ENCODE measurements at regions not wholly inside any gene's neighbourhood (a gene's known extent, or its start where the extent isn't known, plus 50 kb on each side); places are given as distances from the start of the nearest gene placed in this dataset.

DNA sequence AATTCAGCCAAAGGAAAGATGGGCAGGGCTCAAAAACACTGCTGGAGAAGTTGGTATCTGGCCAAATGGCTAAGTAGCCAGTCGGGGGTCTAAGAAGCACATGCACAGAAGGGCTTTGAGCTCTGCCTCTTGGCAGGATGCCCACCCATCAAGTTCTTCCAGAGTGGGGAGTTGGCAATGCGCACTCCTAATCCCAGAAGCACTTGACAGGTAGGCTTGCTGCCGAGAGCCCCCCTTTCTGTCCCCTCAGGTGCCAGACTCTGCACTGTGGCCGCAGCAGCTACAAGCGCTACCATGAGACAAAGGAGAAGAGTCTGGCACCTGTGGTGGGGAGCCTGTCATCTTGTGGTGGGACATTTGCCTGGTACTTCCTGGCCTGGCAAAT, 252.9 kb upstream of the SLC24A2 start:
- DNase-seq (ENCODE audit: low read depth), result no peak
- H3K4me3 ChIP-seq (ENCODE audit: control insufficient read depth, low read depth, low read length), result no peak overlapping the region
- TF ChIP-seq, protein P1, sequence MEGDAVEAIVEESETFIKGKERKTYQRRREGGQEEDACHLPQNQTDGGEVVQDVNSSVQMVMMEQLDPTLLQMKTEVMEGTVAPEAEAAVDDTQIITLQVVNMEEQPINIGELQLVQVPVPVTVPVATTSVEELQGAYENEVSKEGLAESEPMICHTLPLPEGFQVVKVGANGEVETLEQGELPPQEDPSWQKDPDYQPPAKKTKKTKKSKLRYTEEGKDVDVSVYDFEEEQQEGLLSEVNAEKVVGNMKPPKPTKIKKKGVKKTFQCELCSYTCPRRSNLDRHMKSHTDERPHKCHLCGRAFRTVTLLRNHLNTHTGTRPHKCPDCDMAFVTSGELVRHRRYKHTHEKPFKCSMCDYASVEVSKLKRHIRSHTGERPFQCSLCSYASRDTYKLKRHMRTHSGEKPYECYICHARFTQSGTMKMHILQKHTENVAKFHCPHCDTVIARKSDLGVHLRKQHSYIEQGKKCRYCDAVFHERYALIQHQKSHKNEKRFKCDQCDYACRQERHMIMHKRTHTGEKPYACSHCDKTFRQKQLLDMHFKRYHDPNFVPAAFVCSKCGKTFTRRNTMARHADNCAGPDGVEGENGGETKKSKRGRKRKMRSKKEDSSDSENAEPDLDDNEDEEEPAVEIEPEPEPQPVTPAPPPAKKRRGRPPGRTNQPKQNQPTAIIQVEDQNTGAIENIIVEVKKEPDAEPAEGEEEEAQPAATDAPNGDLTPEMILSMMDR (conservative IDR thresholded peaks at IDR 0.05; ENCODE audit: control insufficient read depth, insufficient read depth, low read depth, low read length), result no peak

DNA sequence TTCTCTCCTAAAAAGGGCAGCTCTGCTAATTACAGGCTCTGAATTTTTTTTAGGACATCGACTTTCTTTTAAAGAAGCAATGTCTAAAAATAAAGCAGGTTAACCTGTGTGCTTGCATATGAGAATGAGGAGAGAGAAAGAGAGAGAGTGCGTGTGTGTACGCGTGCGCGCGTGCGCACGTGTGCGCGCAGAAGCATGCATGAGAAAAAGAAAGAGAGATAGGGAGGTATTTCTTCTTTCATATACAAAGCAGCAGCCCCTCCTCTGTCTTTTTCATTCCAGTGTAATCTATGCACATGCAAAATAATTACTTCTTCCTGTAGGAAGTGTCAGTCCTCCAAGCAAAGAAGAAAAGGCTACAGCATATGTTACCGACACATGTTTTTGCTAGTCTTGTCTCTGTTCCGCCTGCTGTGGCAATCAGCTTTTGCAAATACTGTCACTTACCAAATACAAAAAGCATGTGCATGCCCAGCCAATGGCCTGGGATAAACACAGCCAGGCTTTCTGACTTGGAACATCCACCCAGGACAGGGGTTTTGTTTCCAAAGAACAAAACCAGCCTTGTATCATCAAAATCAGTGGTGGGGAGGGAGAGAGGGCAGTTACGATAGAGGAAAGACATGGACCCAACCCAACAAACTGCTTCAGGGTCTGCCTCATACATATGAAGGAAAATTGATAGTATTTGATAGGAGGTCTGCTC, 252.3 kb upstream of the SLC24A2 start:
- no peak overlapping the region for H3K4me3 ChIP-seq (ENCODE audit: control insufficient read depth, low read depth, low read length)
- no peak for DNase-seq (ENCODE audit: low read depth)
- TF ChIP-seq, protein P1 (conservative IDR thresholded peaks at IDR 0.05; ENCODE audit: control insufficient read depth, insufficient read depth, low read depth, low read length), result no peak

DNA sequence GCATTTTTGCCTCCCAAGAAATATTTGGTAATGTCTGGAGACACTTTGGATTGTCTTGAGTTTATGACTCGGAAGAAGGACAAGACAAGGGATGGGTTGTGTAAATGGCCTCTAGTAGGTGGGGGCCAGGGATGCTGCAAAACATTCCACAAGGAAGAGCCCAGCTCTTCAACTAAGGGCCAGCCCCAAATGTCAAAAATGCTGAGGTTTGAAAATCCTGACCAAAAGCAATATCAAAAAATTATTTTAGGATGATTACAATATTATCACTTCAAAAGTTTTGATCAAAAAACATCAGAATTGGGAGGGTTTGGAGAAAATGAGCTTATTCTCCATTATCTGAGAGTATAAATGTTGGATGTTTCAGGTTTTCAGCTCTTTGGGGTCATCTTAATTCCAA, 248.9 kb upstream of the SLC24A2 start:
- no peak overlapping the region for H3K4me3 ChIP-seq (ENCODE audit: control insufficient read depth, low read depth, low read length)
- no peak for DNase-seq (ENCODE audit: low read depth)
- TF ChIP-seq, protein P1 (conservative IDR thresholded peaks at IDR 0.05; ENCODE audit: control insufficient read depth, insufficient read depth, low read depth, low read length), result no peak

DNA sequence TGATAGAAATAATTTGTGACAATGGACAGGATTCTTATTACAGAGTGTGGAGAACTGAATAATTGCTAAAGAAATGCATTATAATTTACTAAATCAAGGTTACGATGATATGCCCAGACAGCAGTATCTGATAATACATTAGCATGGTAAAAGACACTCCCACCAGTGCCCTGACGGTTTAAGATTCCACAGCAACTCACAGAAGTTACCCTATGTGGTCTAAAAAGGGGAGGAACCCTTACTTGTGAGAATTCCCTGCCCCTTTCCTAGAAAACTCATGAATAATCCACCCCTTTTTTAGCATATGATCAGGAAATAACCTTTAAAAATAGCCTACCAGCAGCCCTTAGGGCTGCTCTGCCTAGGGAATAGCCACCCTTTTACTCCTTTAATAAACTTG, 244.7 kb upstream of the SLC24A2 start:
- no peak for DNase-seq (ENCODE audit: low read depth)
- TF ChIP-seq, protein P1 (conservative IDR thresholded peaks at IDR 0.05; ENCODE audit: control insufficient read depth, insufficient read depth, low read depth, low read length), result no peak
- no peak overlapping the region for H3K4me3 ChIP-seq (ENCODE audit: control insufficient read depth, low read depth, low read length)

DNA sequence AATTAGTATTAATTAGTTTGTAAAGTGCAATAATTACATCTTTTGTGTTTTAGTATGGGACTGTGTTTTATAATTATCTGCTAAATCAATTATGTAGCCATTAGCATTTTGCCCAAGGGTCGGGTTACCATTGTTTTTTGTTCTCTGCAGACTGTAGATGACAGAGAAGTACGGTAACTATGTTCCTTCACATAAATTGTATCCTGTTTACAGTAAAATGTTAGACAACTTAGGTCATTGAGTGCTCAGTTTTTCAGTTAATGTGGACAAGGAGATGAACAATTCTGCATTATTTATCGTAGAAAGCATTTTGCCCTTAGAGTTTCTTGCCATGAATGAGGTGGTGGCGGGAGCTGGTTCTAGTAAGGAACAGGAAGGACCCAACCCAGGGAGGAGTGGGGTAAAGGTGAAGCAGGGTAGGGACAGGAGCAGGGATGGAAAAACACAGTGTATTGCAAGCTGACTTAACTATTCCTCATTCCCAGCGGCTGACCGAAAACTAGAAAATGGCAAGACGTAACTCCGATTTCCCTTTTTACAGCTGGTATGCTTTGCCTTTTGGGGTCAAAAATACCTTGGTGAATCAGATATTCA, 243.7 kb upstream of the SLC24A2 start:
- TF ChIP-seq, protein P1 (conservative IDR thresholded peaks at IDR 0.05; ENCODE audit: control insufficient read depth, insufficient read depth, low read depth, low read length), result no peak
- H3K4me3 ChIP-seq (ENCODE audit: control insufficient read depth, low read depth, low read length), result no peak overlapping the region
- DNase-seq (ENCODE audit: low read depth), result no peak

DNA sequence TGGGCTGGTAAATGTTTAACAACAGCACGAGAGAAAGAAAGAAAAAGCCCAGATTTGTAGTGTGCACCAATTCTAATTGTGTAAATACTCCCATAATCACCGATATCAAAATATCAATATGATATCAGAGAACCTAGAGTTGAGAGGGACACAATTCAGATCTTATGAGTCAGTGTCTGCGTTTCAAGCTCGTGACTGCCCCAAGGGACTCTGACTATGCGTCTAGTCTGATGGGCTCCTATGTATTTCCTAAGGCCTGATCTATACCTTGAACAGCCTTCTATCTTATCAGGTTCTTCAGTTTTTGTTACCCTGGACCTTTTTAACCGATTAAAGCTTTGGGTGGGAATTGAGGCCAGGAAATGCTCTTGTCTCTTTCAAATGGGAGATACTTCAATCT, 243.0 kb upstream of the SLC24A2 start:
- H3K4me3 ChIP-seq (ENCODE audit: control insufficient read depth, low read depth, low read length), result no peak overlapping the region
- DNase-seq (ENCODE audit: low read depth), result no peak
- TF ChIP-seq, protein P1 (conservative IDR thresholded peaks at IDR 0.05; ENCODE audit: control insufficient read depth, insufficient read depth, low read depth, low read length), result no peak
